HG03460 (cell line): ENCODE measurements at regions not wholly inside any gene's neighbourhood (a gene's known extent, or its start where the extent isn't known, plus 50 kb on each side); places are given as distances from the start of the nearest gene placed in this dataset.
"Not testable (repeated sequence)": the region's sequence is repeated elsewhere in the genome, so short reads cannot be mapped to it uniquely, and the experiment has no call there.

Experiments
- ATAC-seq: cut with Tn5 transposase; IDR thresholded peaks from one replicate; pipeline ENCODE4 v1.9.1; 2021; ENCODE audit not compliant: unreplicated experiment

- ATAC-seq: no peak
Observed at GRCh38 chr4:103887191-103887590, 167.4 kb upstream of the TACR3 start.

- ATAC-seq: no peak
Observed at GRCh38 chr4:103885152-103885551, 165.4 kb upstream of the TACR3 start.

- ATAC-seq: no peak
Observed at GRCh38 chr4:103867311-103867710, 147.5 kb upstream of the TACR3 start.

- ATAC-seq: no peak
Observed at GRCh38 chr4:103853627-103854026, 133.8 kb upstream of the TACR3 start.

GRCh38 chr4:103853146-103853545, 133.4 kb upstream of the TACR3 start:
- no peak for ATAC-seq

GRCh38 chr4:103845075-103845474, 125.3 kb upstream of the TACR3 start:
- ATAC-seq: no peak

GRCh38 chr4:103842637-103843239, 123.0 kb upstream of the TACR3 start:
- ATAC-seq: no peak

GRCh38 chr4:103842076-103842475, 122.3 kb upstream of the TACR3 start:
- ATAC-seq: no peak

- ATAC-seq: not testable (repeated sequence)
Observed at GRCh38 chr4:103810308-103810707, 90.5 kb upstream of the TACR3 start.

- ATAC-seq: no peak
Observed at GRCh38 chr4:103802766-103803165, 83.0 kb upstream of the TACR3 start.

GRCh38 chr4:103787057-103787456, 67.3 kb upstream of the TACR3 start:
- no peak for ATAC-seq

- no peak for ATAC-seq
Observed at GRCh38 chr4:103786593-103786992, 66.8 kb upstream of the TACR3 start.

- ATAC-seq: no peak
Observed at GRCh38 chr4:103786014-103786413, 66.2 kb upstream of the TACR3 start.

GRCh38 chr4:103778221-103778620, 58.4 kb upstream of the TACR3 start:
- ATAC-seq: no peak

- no peak for ATAC-seq
Observed at GRCh38 chr4:103774326-103774825, 54.6 kb upstream of the TACR3 start.

- no peak for ATAC-seq
Observed at GRCh38 chr4:103773691-103774231, 54.0 kb upstream of the TACR3 start.
